GM06990 (cell line): ENCODE measurements at regions not wholly inside any gene's neighbourhood (a gene's known extent, or its start where the extent isn't known, plus 50 kb on each side); places are given as distances from the start of the nearest gene placed in this dataset.

Experiments
- DNase-seq: peaks from one replicate; pipeline ENCODE4 v3.0.0-alpha.2; 2011; ENCODE audit not compliant: insufficient read length; ENCODE audit errors: extremely low read depth
- H3K27me3 ChIP-seq: replicated peaks from 2 replicates; pipeline ENCODE4 v1.6.0; 2011; ENCODE audit warnings: low read length; ENCODE audit not compliant: control insufficient read depth, insufficient read depth
- H3K36me3 ChIP-seq: 2 replicates; pipeline ENCODE4 v1.5.1; 2011; ENCODE audit warnings: low read length; ENCODE audit not compliant: control insufficient read depth, insufficient read depth
- H3K4me3 ChIP-seq: replicated peaks from 2 replicates; pipeline ENCODE4 v1.5.1; 2011; ENCODE audit warnings: low read depth, mild to moderate bottlenecking, control low read depth, low read length
- TF ChIP-seq, protein P1 (sequence below): IDR thresholded peaks from 2 replicates; pipeline ENCODE4 v1.5.1; 2011; ENCODE audit warnings: low read length, control low read depth, mild to moderate bottlenecking, inconsistent platforms; ENCODE audit not compliant: insufficient read depth, poor library complexity, severe bottlenecking

DNA sequence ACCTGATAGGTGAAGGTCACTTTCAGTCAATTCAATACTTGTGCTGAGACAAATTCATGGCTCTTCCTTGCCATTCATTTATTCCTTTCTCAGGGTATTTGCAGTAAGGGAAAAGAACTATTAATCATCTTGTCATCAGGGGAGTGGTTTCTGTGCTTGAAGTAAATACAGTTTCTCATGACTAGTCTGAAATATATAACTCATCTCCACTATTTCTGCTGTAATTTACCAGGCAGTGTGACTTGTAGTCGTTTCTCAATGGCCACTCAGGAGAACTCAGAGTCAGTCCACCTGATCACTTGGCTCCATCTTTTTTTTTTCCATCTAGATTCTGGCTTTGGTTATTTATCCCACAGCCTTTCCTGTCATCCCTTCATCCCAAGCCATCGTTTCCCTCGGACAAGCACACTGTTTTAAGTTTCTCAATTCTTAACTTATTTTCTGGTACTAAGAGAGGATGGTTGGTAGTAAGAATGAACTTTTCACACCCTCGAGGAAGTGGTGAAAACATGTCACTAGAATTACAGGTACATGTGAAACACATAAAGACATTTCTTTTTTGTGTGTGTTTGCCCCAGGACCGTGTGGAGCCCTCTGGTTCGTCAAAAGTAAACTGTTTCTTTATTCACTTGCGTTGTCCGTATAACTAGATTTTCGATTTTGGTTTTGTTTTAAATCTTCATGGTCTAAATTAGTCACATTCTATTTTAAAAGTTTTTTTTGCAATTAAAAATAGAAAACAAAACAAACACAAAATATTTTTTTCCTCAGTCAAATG lies 620.2 kb downstream of the ZBBX start:
- TF ChIP-seq, protein P1, sequence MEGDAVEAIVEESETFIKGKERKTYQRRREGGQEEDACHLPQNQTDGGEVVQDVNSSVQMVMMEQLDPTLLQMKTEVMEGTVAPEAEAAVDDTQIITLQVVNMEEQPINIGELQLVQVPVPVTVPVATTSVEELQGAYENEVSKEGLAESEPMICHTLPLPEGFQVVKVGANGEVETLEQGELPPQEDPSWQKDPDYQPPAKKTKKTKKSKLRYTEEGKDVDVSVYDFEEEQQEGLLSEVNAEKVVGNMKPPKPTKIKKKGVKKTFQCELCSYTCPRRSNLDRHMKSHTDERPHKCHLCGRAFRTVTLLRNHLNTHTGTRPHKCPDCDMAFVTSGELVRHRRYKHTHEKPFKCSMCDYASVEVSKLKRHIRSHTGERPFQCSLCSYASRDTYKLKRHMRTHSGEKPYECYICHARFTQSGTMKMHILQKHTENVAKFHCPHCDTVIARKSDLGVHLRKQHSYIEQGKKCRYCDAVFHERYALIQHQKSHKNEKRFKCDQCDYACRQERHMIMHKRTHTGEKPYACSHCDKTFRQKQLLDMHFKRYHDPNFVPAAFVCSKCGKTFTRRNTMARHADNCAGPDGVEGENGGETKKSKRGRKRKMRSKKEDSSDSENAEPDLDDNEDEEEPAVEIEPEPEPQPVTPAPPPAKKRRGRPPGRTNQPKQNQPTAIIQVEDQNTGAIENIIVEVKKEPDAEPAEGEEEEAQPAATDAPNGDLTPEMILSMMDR = no peak
- no peak for DNase-seq
- no peaks in the 10 kb centered on the region for H3K27me3 ChIP-seq
- H3K36me3 ChIP-seq = no peaks in the 10 kb centered on the region
- H3K4me3 ChIP-seq = no peak overlapping the region

DNA sequence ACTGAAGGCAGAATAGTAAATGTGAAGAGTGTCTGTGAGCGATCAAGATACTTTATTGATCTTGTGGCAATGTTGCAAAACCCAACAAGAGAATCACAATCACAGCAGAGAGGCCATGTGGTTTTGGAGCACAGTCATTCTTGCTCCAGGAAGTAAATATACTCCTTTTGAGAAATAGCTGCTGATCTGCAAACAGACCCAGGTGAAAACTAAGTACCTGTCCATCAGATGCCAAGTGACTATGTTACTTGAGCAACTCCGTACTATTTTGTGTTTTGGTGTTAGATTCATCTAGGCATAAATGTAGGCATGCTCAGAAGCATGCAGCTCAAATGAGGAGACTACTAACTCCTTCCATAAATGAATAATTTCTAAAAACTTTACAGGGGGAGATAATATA lies 627.9 kb downstream of the ZBBX start:
- no peaks in the 10 kb centered on the region for H3K27me3 ChIP-seq
- no peak overlapping the region for H3K4me3 ChIP-seq
- DNase-seq = no peak
- TF ChIP-seq, protein P1 = no peak
- H3K36me3 ChIP-seq = no peaks in the 10 kb centered on the region

DNA sequence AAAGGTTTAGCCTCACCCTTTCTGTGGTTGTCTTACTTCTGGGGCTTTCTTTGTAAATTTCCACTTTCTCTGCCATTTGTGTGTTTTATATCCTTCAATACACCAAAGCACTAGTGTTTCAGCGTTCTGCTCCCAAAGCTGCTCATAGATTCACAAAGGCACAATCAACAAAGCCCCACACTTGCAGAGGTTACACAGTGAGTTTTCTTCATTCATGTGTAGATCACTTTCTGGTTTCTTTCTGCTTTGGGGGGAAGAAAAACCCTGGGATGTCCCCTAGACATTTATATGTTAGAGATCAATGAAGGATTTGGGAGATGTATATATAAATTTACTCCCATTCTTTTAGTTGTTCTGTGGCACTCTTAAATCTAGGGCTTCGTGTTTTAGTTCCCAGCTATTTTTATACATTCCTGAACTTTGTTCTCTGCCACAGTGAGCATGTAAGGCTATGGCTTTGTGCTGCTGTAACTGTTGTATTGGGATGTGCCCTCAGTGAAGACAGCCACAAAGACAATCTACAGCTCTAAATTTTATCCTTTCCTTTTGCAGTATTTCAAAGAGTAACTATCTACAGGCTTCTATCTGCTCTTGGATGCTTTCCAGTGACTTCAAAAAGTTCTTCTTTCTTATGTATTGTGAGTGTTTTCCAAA lies 636.5 kb downstream of the ZBBX start:
- Histone ChIP-seq H3K36me3 (no peaks in the 10 kb centered on the region), H3K4me3 (no peak overlapping the region), H3K27me3 (no peaks in the 10 kb centered on the region)
- no peak for DNase-seq
- TF ChIP-seq, protein P1 = no peak

DNA sequence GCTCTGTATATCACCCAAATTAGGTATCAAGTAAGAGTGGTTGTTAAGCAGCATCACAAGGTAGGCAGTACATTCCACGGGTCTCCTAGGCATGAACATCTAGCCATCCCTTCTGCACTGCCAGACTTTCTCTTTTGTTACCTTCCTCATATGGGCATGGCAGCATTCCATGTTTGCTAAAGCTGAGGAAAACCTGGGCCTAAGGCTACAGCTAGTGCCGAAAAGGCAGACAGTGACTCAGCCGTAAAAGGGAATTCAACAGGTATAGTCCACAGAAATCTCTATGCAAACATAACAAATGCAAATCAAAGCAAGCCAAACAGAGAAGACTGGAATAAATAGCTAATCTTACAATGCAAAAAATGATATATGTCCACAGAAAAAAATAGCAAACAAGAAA lies 645.4 kb downstream of the ZBBX start:
- Histone ChIP-seq H3K36me3 (no peaks in the 10 kb centered on the region), H3K4me3 (no peak overlapping the region), H3K27me3 (no peaks in the 10 kb centered on the region)
- TF ChIP-seq, protein P1 = no peak
- no peak for DNase-seq

DNA sequence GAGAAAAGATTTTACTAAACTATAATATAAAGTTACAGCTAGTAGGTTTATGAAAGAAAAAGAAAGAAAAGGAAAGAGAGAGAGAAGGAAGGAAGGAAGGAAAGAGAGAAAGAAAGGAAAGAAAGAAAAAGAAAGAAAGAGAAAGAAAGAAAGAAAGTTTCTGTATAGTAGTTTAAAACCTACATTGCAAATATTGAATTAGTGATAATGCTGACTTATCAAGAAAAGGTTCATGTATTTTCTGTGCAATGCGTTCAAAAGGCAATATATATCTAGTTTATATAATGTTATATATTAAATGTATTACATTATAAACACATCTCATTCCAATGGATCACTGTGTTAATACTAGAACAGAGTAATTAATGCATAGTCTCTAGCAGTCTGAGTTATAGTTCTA lies 648.4 kb downstream of the ZBBX start:
- DNase-seq = no peak
- TF ChIP-seq, protein P1 = no peak
- H3K36me3 ChIP-seq = no peaks in the 10 kb centered on the region

More for the DNA sequence above, 648.4 kb downstream of the ZBBX start:
- no peak overlapping the region for H3K4me3 ChIP-seq
- no peaks in the 10 kb centered on the region for H3K27me3 ChIP-seq
